ENCODE measurements at regions not wholly inside any gene's neighbourhood (a gene's known extent, or its start where the extent isn't known, plus 50 kb on each side); places are given as distances from the start of the nearest gene placed in this dataset.

GRCh38 chr11:92330114-92330513, 105.5 kb downstream of the FAT3 start:
- peaks cover 0 to 1% (median 0%) of the 10 kb centered on the region in 7 donors for H3K9me3 Mint-ChIP-seq
- no peaks in the 10 kb centered on the region for H3K27me3 Mint-ChIP-seq
- no peaks in the 10 kb centered on the region for H3K36me3 Mint-ChIP-seq
- H3K4me1 Mint-ChIP-seq = no peaks in the 10 kb centered on the region
- H3K27ac Mint-ChIP-seq = peak overlapping the region in 1 of 6 donors; percentile 4
- no peak overlapping the region for H3K4me3 Mint-ChIP-seq
- ATAC-seq (ENCODE audit: low read depth in 2 of 2) (no peak), DNase-seq (no peak)

GRCh38 chr11:92332986-92333385, 108.4 kb downstream of the FAT3 start:
- Mint-ChIP-seq H3K36me3 (no peaks in the 10 kb centered on the region), H3K27me3 (no peaks in the 10 kb centered on the region), H3K4me1 (no peaks in the 10 kb centered on the region), H3K4me3 (no peak overlapping the region), H3K9me3 (peaks cover 0 to 1% (median 0%) of the 10 kb centered on the region in 7 donors), H3K27ac (peak overlapping the region in 1 of 6 donors; percentile 8)
- DNase-seq = no peak
- no peak for ATAC-seq (ENCODE audit: low read depth in 2 of 2)

- no peak for DNase-seq
- no peak for ATAC-seq (ENCODE audit: low read depth in 2 of 2)
- peaks cover 0 to 7% (median 0%) of the 10 kb centered on the region in 7 donors for H3K9me3 Mint-ChIP-seq
- no peak overlapping the region for H3K4me3 Mint-ChIP-seq
- H3K27me3 Mint-ChIP-seq = peaks cover 0 to 11% (median 0%) of the 10 kb centered on the region in 3 donors
- no peaks in the 10 kb centered on the region for H3K36me3 Mint-ChIP-seq
- H3K27ac Mint-ChIP-seq = no peak overlapping the region
- H3K4me1 Mint-ChIP-seq = no peaks in the 10 kb centered on the region
Observed at GRCh38 chr11:92340839-92341238, 116.2 kb downstream of the FAT3 start.

GRCh38 chr11:92342034-92342720, 117.6 kb downstream of the FAT3 start:
- Mint-ChIP-seq H3K4me1 (no peaks in the 10 kb centered on the region), H3K27ac (no peak overlapping the region), H3K4me3 (no peak overlapping the region), H3K27me3 (peaks cover 0 to 11% (median 3%) of the 10 kb centered on the region in 3 donors), H3K36me3 (no peaks in the 10 kb centered on the region), H3K9me3 (peaks cover 0 to 7% (median 0%) of the 10 kb centered on the region in 7 donors)
- DNase-seq (no peak), ATAC-seq (ENCODE audit: low read depth in 2 of 2) (no peak)

- H3K36me3 Mint-ChIP-seq = no peaks in the 10 kb centered on the region
- H3K9me3 Mint-ChIP-seq = peaks cover 0 to 7% (median 0%) of the 10 kb centered on the region in 7 donors
- H3K4me1 Mint-ChIP-seq = no peaks in the 10 kb centered on the region
- H3K27ac Mint-ChIP-seq = no peak overlapping the region
- H3K27me3 Mint-ChIP-seq = peaks cover 0 to 11% (median 5%) of the 10 kb centered on the region in 3 donors
- H3K4me3 Mint-ChIP-seq = no peak overlapping the region
- ATAC-seq (ENCODE audit: low read depth in 2 of 2) (no peak), DNase-seq (no peak)
Observed at GRCh38 chr11:92342886-92343285, 118.3 kb downstream of the FAT3 start.

GRCh38 chr11:92346220-92346619, 121.6 kb downstream of the FAT3 start:
- Mint-ChIP-seq H3K27me3 (peaks cover 0 to 11% (median 5%) of the 10 kb centered on the region in 3 donors), H3K4me1 (no peaks in the 10 kb centered on the region), H3K4me3 (no peak overlapping the region), H3K27ac (peak overlapping the region in 1 of 6 donors; percentile 2), H3K9me3 (peaks cover 0 to 7% (median 0%) of the 10 kb centered on the region in 7 donors), H3K36me3 (no peaks in the 10 kb centered on the region)
- no peak for ATAC-seq (ENCODE audit: low read depth in 2 of 2)
- no peak for DNase-seq

- Mint-ChIP-seq H3K36me3 (no peaks in the 10 kb centered on the region), H3K27me3 (peaks cover 0 to 5% (median 5%) of the 10 kb centered on the region in 3 donors), H3K27ac (no peak overlapping the region), H3K4me1 (no peaks in the 10 kb centered on the region), H3K9me3 (peaks cover 0 to 7% (median 0%) of the 10 kb centered on the region in 7 donors), H3K4me3 (no peak overlapping the region)
- ATAC-seq (ENCODE audit: low read depth in 2 of 2) (no peak), DNase-seq (no peak)
Observed at GRCh38 chr11:92347454-92347853, 122.8 kb downstream of the FAT3 start.

- H3K36me3 Mint-ChIP-seq = no peaks in the 10 kb centered on the region
- DNase-seq = no peak
- H3K9me3 Mint-ChIP-seq = peaks cover 0 to 4% (median 2%) of the 10 kb centered on the region in 7 donors
- H3K27me3 Mint-ChIP-seq = peaks cover 0 to 5% (median 0%) of the 10 kb centered on the region in 3 donors
- ATAC-seq (ENCODE audit: low read depth in 2 of 2) = no peak
- no peak overlapping the region for H3K27ac Mint-ChIP-seq
- no peak overlapping the region for H3K4me3 Mint-ChIP-seq
- H3K4me1 Mint-ChIP-seq = no peaks in the 10 kb centered on the region
Observed at GRCh38 chr11:92349486-92350156, 125.0 kb downstream of the FAT3 start.

GRCh38 chr11:92357344-92357743, 132.7 kb downstream of the FAT3 start:
- no peaks in the 10 kb centered on the region for H3K36me3 Mint-ChIP-seq
- peaks cover 0 to 5% (median 0%) of the 10 kb centered on the region in 3 donors for H3K27me3 Mint-ChIP-seq
- no peak for DNase-seq
- ATAC-seq (ENCODE audit: low read depth in 2 of 2) = no peak
- H3K9me3 Mint-ChIP-seq = peaks cover 0 to 2% (median 0%) of the 10 kb centered on the region in 7 donors
- no peak overlapping the region for H3K27ac Mint-ChIP-seq
- H3K4me3 Mint-ChIP-seq = no peak overlapping the region
- no peaks in the 10 kb centered on the region for H3K4me1 Mint-ChIP-seq

- H3K4me3 Mint-ChIP-seq = no peak overlapping the region
- H3K27ac Mint-ChIP-seq = no peak overlapping the region
- H3K4me1 Mint-ChIP-seq = no peaks in the 10 kb centered on the region
- peaks cover 0 to 5% (median 0%) of the 10 kb centered on the region in 3 donors for H3K27me3 Mint-ChIP-seq
- H3K9me3 Mint-ChIP-seq = peaks cover 0 to 2% (median 0%) of the 10 kb centered on the region in 7 donors
- ATAC-seq (ENCODE audit: low read depth in 2 of 2) (no peak), DNase-seq (no peak)
- no peaks in the 10 kb centered on the region for H3K36me3 Mint-ChIP-seq
Observed at GRCh38 chr11:92357841-92358240, 133.2 kb downstream of the FAT3 start.

- DNase-seq (no peak), ATAC-seq (ENCODE audit: low read depth in 2 of 2) (no peak)
- Mint-ChIP-seq H3K4me3 (no peak overlapping the region), H3K27me3 (peaks cover 0 to 5% (median 0%) of the 10 kb centered on the region in 3 donors), H3K36me3 (no peaks in the 10 kb centered on the region), H3K9me3 (no peaks in the 10 kb centered on the region), H3K4me1 (no peaks in the 10 kb centered on the region), H3K27ac (no peak overlapping the region)
Observed at GRCh38 chr11:92361551-92361950, 136.9 kb downstream of the FAT3 start.

GRCh38 chr11:92362989-92363388, 138.4 kb downstream of the FAT3 start:
- Mint-ChIP-seq H3K4me1 (no peaks in the 10 kb centered on the region), H3K27me3 (peaks cover 0 to 5% (median 0%) of the 10 kb centered on the region in 3 donors)

GRCh38 chr11:92364177-92364576, 139.6 kb downstream of the FAT3 start:
- H3K4me1 Mint-ChIP-seq = no peaks in the 10 kb centered on the region
- DNase-seq (no peak), ATAC-seq (ENCODE audit: low read depth in 2 of 2) (no peak)
- H3K27me3 Mint-ChIP-seq = peaks cover 0 to 5% (median 0%) of the 10 kb centered on the region in 3 donors
- H3K9me3 Mint-ChIP-seq = no peaks in the 10 kb centered on the region
- H3K27ac Mint-ChIP-seq = no peak overlapping the region
- H3K36me3 Mint-ChIP-seq = no peaks in the 10 kb centered on the region
- H3K4me3 Mint-ChIP-seq = no peak overlapping the region

More at GRCh38 chr11:92362989-92363388, 138.4 kb downstream of the FAT3 start:
- Mint-ChIP-seq H3K27ac (no peak overlapping the region), H3K36me3 (no peaks in the 10 kb centered on the region), H3K4me3 (no peak overlapping the region), H3K9me3 (no peaks in the 10 kb centered on the region)
- DNase-seq = no peak
- ATAC-seq (ENCODE audit: low read depth in 2 of 2) = no peak

- Mint-ChIP-seq H3K4me3 (no peak overlapping the region), H3K36me3 (no peaks in the 10 kb centered on the region), H3K27ac (no peak overlapping the region), H3K4me1 (no peaks in the 10 kb centered on the region), H3K27me3 (peaks cover 0 to 3% (median 0%) of the 10 kb centered on the region in 3 donors), H3K9me3 (no peaks in the 10 kb centered on the region)
- no peak for ATAC-seq (ENCODE audit: low read depth in 2 of 2)
- DNase-seq = no peak
Observed at GRCh38 chr11:92376146-92376599, 151.6 kb downstream of the FAT3 start.

All from naive B cell (primary cell).